Neural progenitor cell (in vitro differentiated cells): ENCODE measurements at regions not wholly inside any gene's neighbourhood (a gene's known extent, or its start where the extent isn't known, plus 50 kb on each side); places are given as distances from the start of the nearest gene placed in this dataset.

ENCODE experiments used
- DNase-seq: peaks from one replicate; pipeline ENCODE4 v3.0.0-alpha.2; 2016; ENCODE audit warnings: low spot score
- H2AFZ ChIP-seq: fragments of 200-600 bp; sonication (generic); replicated peaks from 2 replicates; pipeline ENCODE4 v1.6.1; 2016; ENCODE audit warnings: antibody characterized with exemption
- H3F3A ChIP-seq: fragments of 200-600 bp; sonication (generic); 2 replicates; pipeline ENCODE4 v1.6.1; 2016; ENCODE audit warnings: antibody characterized with exemption, low read depth
- H3K27ac ChIP-seq: fragments of 200-600 bp; sonication (generic); 2 replicates; pipeline ENCODE4 v1.5.1; 2016; ENCODE audit warnings: mild to moderate bottlenecking
- H3K27me3 ChIP-seq: fragments of 200-600 bp; sonication (generic); 2 replicates; pipeline ENCODE4 v1.6.1; 2016; ENCODE audit warnings: mild to moderate bottlenecking, moderate library complexity
- H3K36me3 ChIP-seq: fragments of 200-600 bp; sonication (generic); 2 replicates; pipeline ENCODE4 v1.5.1; 2016
- H3K4me1 ChIP-seq: fragments of 200-600 bp; sonication (generic); 2 replicates; pipeline ENCODE4 v1.6.1; 2016; ENCODE audit warnings: mixed run types
- H3K4me2 ChIP-seq: fragments of 200-600 bp; sonication (generic); 2 replicates; pipeline ENCODE4 v1.6.1; 2016
- H3K4me3 ChIP-seq: fragments of 200-600 bp; sonication (generic); 2 replicates; pipeline ENCODE4 v1.5.1; 2016
- H3K79me2 ChIP-seq: fragments of 200-600 bp; sonication (generic); 2 replicates; pipeline ENCODE4 v1.6.1; 2016; ENCODE audit warnings: low read depth
- H3K9ac ChIP-seq: fragments of 200-600 bp; sonication (generic); 2 replicates; pipeline ENCODE4 v1.6.1; 2016
- H3K9me3 ChIP-seq: fragments of 200-600 bp; sonication (generic); 2 replicates; pipeline ENCODE4 v1.5.1; 2016; ENCODE audit warnings: low read depth
- H4K20me1 ChIP-seq: fragments of 200-600 bp; sonication (generic); 2 replicates; pipeline ENCODE4 v1.6.1; 2016; ENCODE audit warnings: low read depth
- H3K27ac Mint-ChIP-seq: 3 replicates; pipeline ENCODE4 v1.8.0; 2021; ENCODE audit warnings: mixed read lengths
- H3K27me3 Mint-ChIP-seq: 2 replicates; pipeline ENCODE4 v1.8.0; 2022; ENCODE audit warnings: low read depth, mild to moderate bottlenecking, inconsistent platforms, moderate library complexity, mixed read lengths; ENCODE audit not compliant: insufficient read depth
- H3K36me3 Mint-ChIP-seq: 3 replicates; pipeline ENCODE4 v1.8.0; 2021; ENCODE audit warnings: mixed read lengths
- H3K4me1 Mint-ChIP-seq: 3 replicates; pipeline ENCODE4 v1.8.0; 2021; ENCODE audit warnings: mixed read lengths
- H3K4me3 Mint-ChIP-seq: 3 replicates; pipeline ENCODE4 v1.8.0; 2021; ENCODE audit warnings: mild to moderate bottlenecking, moderate library complexity, mixed read lengths
- H3K9me3 Mint-ChIP-seq: 3 replicates; pipeline ENCODE4 v1.8.0; 2020; ENCODE audit warnings: mixed read lengths
- EZH2 ChIP-seq: fragments of 200-600 bp; sonication (generic); IDR thresholded peaks from 2 replicates; pipeline ENCODE4 v1.6.1; 2017; ENCODE audit warnings: antibody characterized with exemption, mild to moderate bottlenecking, moderate library complexity
- EZH2phosphoT487 ChIP-seq: fragments of 200-600 bp; sonication (generic); IDR thresholded peaks from 2 replicates; pipeline ENCODE4 v1.6.1; 2017; ENCODE audit warnings: antibody characterized with exemption
- TF ChIP-seq, protein P1 (sequence below): fragments of 200-600 bp; sonication (generic); IDR thresholded peaks from 2 replicates; pipeline ENCODE4 v1.5.1; 2017; ENCODE audit warnings: antibody characterized with exemption, mild to moderate bottlenecking

DNA sequence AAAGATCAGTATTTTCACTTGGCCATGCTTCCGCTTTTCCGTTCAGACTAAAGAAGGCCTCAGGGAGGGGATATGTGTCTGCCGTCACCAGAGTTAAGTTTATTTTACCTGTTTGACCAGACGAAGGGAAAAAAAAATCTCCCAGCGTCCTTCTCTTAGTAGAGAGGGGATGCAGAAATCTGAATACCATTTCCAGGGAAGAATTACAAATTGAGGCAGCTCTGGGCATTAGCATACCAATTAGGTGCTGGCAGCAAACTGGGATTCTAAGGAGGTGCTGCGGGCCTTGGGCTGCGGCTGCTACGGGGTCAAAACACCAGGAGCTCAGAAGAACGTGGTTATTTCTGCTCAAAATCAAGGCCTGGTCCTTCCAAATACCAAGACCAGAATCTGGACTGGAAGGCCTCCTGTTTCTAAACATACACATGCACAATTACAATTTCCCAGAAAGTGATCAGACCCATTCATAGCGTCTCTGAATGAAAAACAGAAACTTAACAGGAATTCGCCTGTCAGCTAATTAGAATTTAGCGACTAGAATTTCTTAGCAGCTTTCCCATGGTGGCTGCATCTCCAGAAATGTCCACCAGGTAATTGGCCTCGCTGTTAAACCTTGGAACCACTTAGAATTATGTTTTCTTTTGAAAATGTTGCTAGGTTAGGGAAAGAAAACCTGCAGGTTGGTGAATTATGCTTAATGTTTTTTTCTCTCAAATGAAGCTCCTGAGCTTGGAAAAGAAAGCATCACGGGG, 617.0 kb downstream of the VRK1 start:
- Histone ChIP-seq H3K4me2 (peak overlapping the region; percentile 73), H3K36me3 (no peaks in the 10 kb centered on the region), H4K20me1 (peaks cover 12% of the 10 kb centered on the region), H3K9me3 (no peaks in the 10 kb centered on the region), H2AFZ (no peak overlapping the region), H3K27me3 (peaks cover 71% of the 10 kb centered on the region), H3K79me2 (no peaks in the 10 kb centered on the region), H3F3A (peaks cover 24% of the 10 kb centered on the region), H3K4me3 (peak overlapping the region; percentile 27), H3K27ac (no peak overlapping the region), H3K9ac (no peak overlapping the region), H3K4me1 (peaks cover 45% of the 10 kb centered on the region)
- no peak overlapping the region for H3K27ac Mint-ChIP-seq
- peaks cover under 1% of the 10 kb centered on the region for H3K4me1 Mint-ChIP-seq
- no peak for TF ChIP-seq EZH2
- TF ChIP-seq, protein P1, sequence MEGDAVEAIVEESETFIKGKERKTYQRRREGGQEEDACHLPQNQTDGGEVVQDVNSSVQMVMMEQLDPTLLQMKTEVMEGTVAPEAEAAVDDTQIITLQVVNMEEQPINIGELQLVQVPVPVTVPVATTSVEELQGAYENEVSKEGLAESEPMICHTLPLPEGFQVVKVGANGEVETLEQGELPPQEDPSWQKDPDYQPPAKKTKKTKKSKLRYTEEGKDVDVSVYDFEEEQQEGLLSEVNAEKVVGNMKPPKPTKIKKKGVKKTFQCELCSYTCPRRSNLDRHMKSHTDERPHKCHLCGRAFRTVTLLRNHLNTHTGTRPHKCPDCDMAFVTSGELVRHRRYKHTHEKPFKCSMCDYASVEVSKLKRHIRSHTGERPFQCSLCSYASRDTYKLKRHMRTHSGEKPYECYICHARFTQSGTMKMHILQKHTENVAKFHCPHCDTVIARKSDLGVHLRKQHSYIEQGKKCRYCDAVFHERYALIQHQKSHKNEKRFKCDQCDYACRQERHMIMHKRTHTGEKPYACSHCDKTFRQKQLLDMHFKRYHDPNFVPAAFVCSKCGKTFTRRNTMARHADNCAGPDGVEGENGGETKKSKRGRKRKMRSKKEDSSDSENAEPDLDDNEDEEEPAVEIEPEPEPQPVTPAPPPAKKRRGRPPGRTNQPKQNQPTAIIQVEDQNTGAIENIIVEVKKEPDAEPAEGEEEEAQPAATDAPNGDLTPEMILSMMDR: peak; percentile 40
- DNase-seq: peak; percentile 50
- peak overlapping the region; percentile 28 for H3K4me3 Mint-ChIP-seq
- no peaks in the 10 kb centered on the region for H3K36me3 Mint-ChIP-seq
- H3K9me3 Mint-ChIP-seq: no peaks in the 10 kb centered on the region
- H3K27me3 Mint-ChIP-seq: peaks cover 3% of the 10 kb centered on the region

DNA sequence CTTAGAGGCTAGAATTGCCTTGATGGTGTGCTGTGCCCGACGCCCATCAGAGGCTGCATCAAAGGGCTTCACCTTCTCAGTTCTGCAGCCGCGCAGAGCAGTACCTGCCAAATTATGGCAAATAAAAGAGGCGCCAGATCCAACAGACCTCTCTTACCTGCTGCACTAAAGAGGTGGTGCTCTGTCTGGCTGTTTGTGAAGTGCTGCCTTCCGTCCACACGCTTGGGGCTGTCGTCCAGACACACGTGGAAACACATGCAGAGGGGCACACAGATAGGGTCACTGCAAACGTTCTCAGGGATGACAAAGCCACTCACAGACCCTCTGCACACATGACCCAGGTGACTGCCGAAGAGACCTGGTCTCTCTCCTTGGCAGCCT, 617.5 kb downstream of the VRK1 start:
- no peak overlapping the region for H3K27ac Mint-ChIP-seq
- no peak overlapping the region for H3K4me3 ChIP-seq
- no peaks in the 10 kb centered on the region for H3K36me3 Mint-ChIP-seq
- peaks cover 3% of the 10 kb centered on the region for H3K27me3 Mint-ChIP-seq
- H3K27ac ChIP-seq: no peak overlapping the region
- H3F3A ChIP-seq: peaks cover 24% of the 10 kb centered on the region
- H2AFZ ChIP-seq: no peak overlapping the region
- peaks cover 45% of the 10 kb centered on the region for H3K4me1 ChIP-seq
- no peaks in the 10 kb centered on the region for H3K4me1 Mint-ChIP-seq
- no peak overlapping the region for H3K4me3 Mint-ChIP-seq
- peaks cover 12% of the 10 kb centered on the region for H4K20me1 ChIP-seq
- TF ChIP-seq EZH2phosphoT487: no peak
- no peak for TF ChIP-seq EZH2
- no peaks in the 10 kb centered on the region for H3K36me3 ChIP-seq
- H3K4me2 ChIP-seq: peak overlapping the region; percentile 73
- H3K9ac ChIP-seq: no peak overlapping the region
- H3K27me3 ChIP-seq: peaks cover 71% of the 10 kb centered on the region
- no peaks in the 10 kb centered on the region for H3K9me3 ChIP-seq
- H3K79me2 ChIP-seq: no peaks in the 10 kb centered on the region
- H3K9me3 Mint-ChIP-seq: no peaks in the 10 kb centered on the region
- no peak for DNase-seq

DNA sequence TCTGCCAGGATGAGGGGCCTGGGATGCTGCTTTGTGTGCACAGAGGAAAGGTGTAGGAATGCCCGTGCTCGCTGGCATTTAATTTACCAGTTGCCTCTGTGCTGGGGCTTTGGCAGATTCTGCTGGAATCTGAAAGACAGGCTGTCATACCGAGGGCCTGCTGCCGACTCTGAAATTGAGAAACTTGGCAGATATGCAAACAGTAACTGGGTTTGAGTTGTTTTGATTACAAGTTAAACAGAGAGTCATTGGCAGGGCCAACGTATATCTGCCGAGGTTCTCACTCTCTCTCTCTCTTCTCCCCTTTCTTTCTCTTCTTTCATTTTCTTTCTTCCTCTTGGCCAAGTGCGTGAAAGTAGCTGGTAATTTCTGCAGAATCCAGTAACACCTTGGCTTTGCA, 618.7 kb downstream of the VRK1 start:
- peaks cover 39% of the 10 kb centered on the region for H3K4me1 ChIP-seq

More for the DNA sequence above, 618.7 kb downstream of the VRK1 start:
- Histone ChIP-seq H3K36me3 (no peaks in the 10 kb centered on the region), H3K79me2 (no peaks in the 10 kb centered on the region), H3K27ac (no peak overlapping the region), H3K4me3 (no peak overlapping the region), H3K27me3 (peaks cover 60% of the 10 kb centered on the region), H3K9me3 (no peaks in the 10 kb centered on the region), H3K9ac (no peak overlapping the region), H3F3A (peaks cover 19% of the 10 kb centered on the region), H2AFZ (no peak overlapping the region), H3K4me2 (no peak overlapping the region), H4K20me1 (peaks cover 7% of the 10 kb centered on the region)
- Mint-ChIP-seq H3K27me3 (peaks cover 3% of the 10 kb centered on the region), H3K36me3 (no peaks in the 10 kb centered on the region), H3K4me1 (no peaks in the 10 kb centered on the region), H3K4me3 (no peak overlapping the region), H3K27ac (no peak overlapping the region), H3K9me3 (no peaks in the 10 kb centered on the region)
- DNase-seq: no peak
- TF ChIP-seq EZH2phosphoT487 (no peak), EZH2 (no peak)
- TF ChIP-seq, protein P1: no peak
